Glutamatergic neuron (in vitro differentiated cells): ENCODE measurements at regions not wholly inside any gene's neighbourhood (a gene's known extent, or its start where the extent isn't known, plus 50 kb on each side); places are given as distances from the start of the nearest gene placed in this dataset.

Experiments
- DNase-seq: peaks from one replicate; pipeline ENCODE4 v3.0.0; 2022
- H3K27ac Mint-ChIP-seq: one replicate; pipeline ENCODE4 v1.8.0; 2020; ENCODE audit warnings: mild to moderate bottlenecking, mixed read lengths, inconsistent platforms; ENCODE audit not compliant: unreplicated experiment
- H3K27me3 Mint-ChIP-seq: one replicate; pipeline ENCODE4 v1.8.0; 2020; ENCODE audit warnings: mild to moderate bottlenecking, moderate library complexity, mixed read lengths, inconsistent platforms; ENCODE audit not compliant: unreplicated experiment
- H3K36me3 Mint-ChIP-seq: one replicate; pipeline ENCODE4 v1.8.0; 2020; ENCODE audit warnings: mild to moderate bottlenecking, mixed read lengths, inconsistent platforms; ENCODE audit not compliant: unreplicated experiment
- H3K4me1 Mint-ChIP-seq: one replicate; pipeline ENCODE4 v1.8.0; 2020; ENCODE audit warnings: mild to moderate bottlenecking, low read depth, mixed read lengths, inconsistent platforms; ENCODE audit not compliant: unreplicated experiment
- H3K4me3 Mint-ChIP-seq: one replicate; pipeline ENCODE4 v1.8.0; 2020; ENCODE audit warnings: mild to moderate bottlenecking, mixed read lengths, inconsistent platforms; ENCODE audit not compliant: unreplicated experiment
- H3K9me3 Mint-ChIP-seq: one replicate; pipeline ENCODE4 v1.8.0; 2020; ENCODE audit warnings: mild to moderate bottlenecking, moderate library complexity, mixed read lengths, inconsistent platforms; ENCODE audit not compliant: unreplicated experiment
- CTCF ChIP-seq: fragments of 200-600 bp; sonication (generic); IDR thresholded peaks from one replicate; pipeline ENCODE4 v1.5.0; 2021; ENCODE audit not compliant: partially characterized antibody, unreplicated experiment

- no peak for TF ChIP-seq CTCF
- Mint-ChIP-seq H3K4me1 (no peaks in the 10 kb centered on the region), H3K4me3 (no peak overlapping the region), H3K27ac (no peak overlapping the region), H3K9me3 (peaks cover 3% of the 10 kb centered on the region), H3K27me3 (no peaks in the 10 kb centered on the region), H3K36me3 (no peaks in the 10 kb centered on the region)
- no peak for DNase-seq
Observed at GRCh38 chr18:22322243-22322691, 95.4 kb downstream of the CTAGE1 start.

GRCh38 chr18:22320771-22321170, 96.9 kb downstream of the CTAGE1 start:
- no peak for DNase-seq
- H3K4me1 Mint-ChIP-seq: no peaks in the 10 kb centered on the region
- H3K9me3 Mint-ChIP-seq: peaks cover 3% of the 10 kb centered on the region
- no peak for TF ChIP-seq CTCF
- no peaks in the 10 kb centered on the region for H3K36me3 Mint-ChIP-seq
- H3K4me3 Mint-ChIP-seq: no peak overlapping the region
- H3K27me3 Mint-ChIP-seq: no peaks in the 10 kb centered on the region
- H3K27ac Mint-ChIP-seq: no peak overlapping the region

GRCh38 chr18:22320155-22320554, 97.6 kb downstream of the CTAGE1 start:
- Mint-ChIP-seq H3K36me3 (no peaks in the 10 kb centered on the region), H3K27ac (no peak overlapping the region), H3K4me1 (no peaks in the 10 kb centered on the region), H3K9me3 (no peaks in the 10 kb centered on the region), H3K27me3 (no peaks in the 10 kb centered on the region), H3K4me3 (no peak overlapping the region)
- no peak for DNase-seq
- no peak for TF ChIP-seq CTCF

- Mint-ChIP-seq H3K4me3 (no peak overlapping the region), H3K4me1 (no peaks in the 10 kb centered on the region), H3K27ac (no peak overlapping the region), H3K27me3 (no peaks in the 10 kb centered on the region), H3K9me3 (no peaks in the 10 kb centered on the region), H3K36me3 (no peaks in the 10 kb centered on the region)
- DNase-seq: no peak
- TF ChIP-seq CTCF: no peak
Observed at GRCh38 chr18:22318745-22319407, 98.8 kb downstream of the CTAGE1 start.

GRCh38 chr18:22314420-22314819, 103.3 kb downstream of the CTAGE1 start:
- Mint-ChIP-seq H3K27ac (no peak overlapping the region), H3K9me3 (no peaks in the 10 kb centered on the region), H3K36me3 (no peaks in the 10 kb centered on the region), H3K4me1 (no peaks in the 10 kb centered on the region), H3K4me3 (no peak overlapping the region), H3K27me3 (no peaks in the 10 kb centered on the region)
- TF ChIP-seq CTCF: no peak
- DNase-seq: no peak
